Activated B cell treated with CpG ODN at 0.5 μM for 24 hours (primary cell): ENCODE measurements at regions not wholly inside any gene's neighbourhood (a gene's known extent, or its start where the extent isn't known, plus 50 kb on each side); places are given as distances from the start of the nearest gene placed in this dataset.

Experiments
- ATAC-seq: fragments of 200-7000 bp; cut with Tn5 transposase; one replicate; pipeline ENCODE4 v1.10.0; 2021; ENCODE audit warnings: low read depth, mild to moderate bottlenecking, moderate library complexity
- CTCF ChIA-PET: fragments of 350-600 bp; sonication (Branson Sonifier 250); formaldehyde crosslinking; loops from one replicate; lab custom pipeline; 2021; ENCODE audit warnings: antibody characterized with exemption; lab: Charles Lee
- POLR2A ChIA-PET: fragments of 350-600 bp; sonication (Branson Sonifier 250); formaldehyde crosslinking; loops from one replicate; lab custom pipeline; 2021; ENCODE audit warnings: antibody characterized with exemption; lab: Charles Lee
- DNase-seq: peaks from one replicate; pipeline ENCODE4 v3.0.0; 2022
- H3K27ac Mint-ChIP-seq: one replicate; pipeline ENCODE4 v1.8.0; 2020; ENCODE audit warnings: mixed read lengths
- H3K27me3 Mint-ChIP-seq: one replicate; pipeline ENCODE4 v1.8.0; 2021; ENCODE audit warnings: mixed read lengths
- H3K36me3 Mint-ChIP-seq: one replicate; pipeline ENCODE4 v1.8.0; 2021; ENCODE audit warnings: low read depth, mixed read lengths
- H3K4me1 Mint-ChIP-seq: one replicate; pipeline ENCODE4 v1.8.0; 2021; ENCODE audit warnings: mixed read lengths
- H3K4me3 Mint-ChIP-seq: one replicate; pipeline ENCODE4 v1.8.0; 2020; ENCODE audit warnings: mild to moderate bottlenecking, mixed read lengths
- H3K9me3 Mint-ChIP-seq: one replicate; pipeline ENCODE4 v1.8.0; 2020; ENCODE audit warnings: mixed read lengths
- CTCF ChIP-seq: fragments of 200-600 bp; IDR thresholded peaks from one replicate; pipeline ENCODE4 v1.8.0; 2022; ENCODE audit warnings: antibody characterized with exemption, mild to moderate bottlenecking
- intact Hi-C: fragments of 100-400 bp; cut with micrococcal nuclease; formaldehyde crosslinking; loops from one replicate; pipeline ENCODE4 v1.15.1; 2024

GRCh38 chr1:30650968-30651320 is 72.4 kb downstream of the MATN1 start:
- no peak for ATAC-seq
- Mint-ChIP-seq H3K27me3 (peaks cover 37% of the 10 kb centered on the region), H3K4me1 (no peaks in the 10 kb centered on the region), H3K4me3 (no peak overlapping the region), H3K9me3 (no peaks in the 10 kb centered on the region), H3K27ac (no peak overlapping the region), H3K36me3 (no peaks in the 10 kb centered on the region)
- CTCF ChIA-PET = no interaction called here
- no peak for TF ChIP-seq CTCF
- DNase-seq = no peak
- intact Hi-C loops = no loop called here
- POLR2A ChIA-PET = no interaction called here

GRCh38 chr1:30650038-30650967 is 73.1 kb downstream of the MATN1 start:
- TF ChIP-seq CTCF = no peak
- POLR2A ChIA-PET = no interaction called here
- Mint-ChIP-seq H3K4me3 (no peak overlapping the region), H3K9me3 (no peaks in the 10 kb centered on the region), H3K27me3 (peaks cover 43% of the 10 kb centered on the region), H3K27ac (no peak overlapping the region), H3K4me1 (no peaks in the 10 kb centered on the region), H3K36me3 (no peaks in the 10 kb centered on the region)
- no peak for DNase-seq
- ATAC-seq = no peak
- CTCF ChIA-PET = no interaction called here
- intact Hi-C loops = no loop called here

- Mint-ChIP-seq H3K36me3 (no peaks in the 10 kb centered on the region), H3K27me3 (peaks cover 44% of the 10 kb centered on the region), H3K27ac (no peak overlapping the region), H3K4me3 (no peak overlapping the region), H3K9me3 (no peaks in the 10 kb centered on the region), H3K4me1 (no peaks in the 10 kb centered on the region)
- no peak for DNase-seq
- CTCF ChIA-PET = no interaction called here
- no peak for TF ChIP-seq CTCF
- ATAC-seq = no peak
- POLR2A ChIA-PET = no interaction called here
- intact Hi-C loops = no loop called here
Observed at GRCh38 chr1:30649321-30649991, 73.9 kb downstream of the MATN1 start.

- peaks cover 53% of the 10 kb centered on the region for H3K27me3 Mint-ChIP-seq
Observed at GRCh38 chr1:30648408-30649000, 74.9 kb downstream of the MATN1 start.

More at GRCh38 chr1:30648408-30649000, 74.9 kb downstream of the MATN1 start:
- CTCF ChIA-PET = no interaction called here
- Mint-ChIP-seq H3K9me3 (no peaks in the 10 kb centered on the region), H3K36me3 (no peaks in the 10 kb centered on the region), H3K4me3 (no peak overlapping the region), H3K27ac (no peak overlapping the region), H3K4me1 (no peaks in the 10 kb centered on the region)
- intact Hi-C loops = no loop called here
- ATAC-seq = no peak
- POLR2A ChIA-PET = no interaction called here
- TF ChIP-seq CTCF = no peak
- no peak for DNase-seq
